GM06990 (cell line): ENCODE measurements at regions not wholly inside any gene's neighbourhood (a gene's known extent, or its start where the extent isn't known, plus 50 kb on each side); places are given as distances from the start of the nearest gene placed in this dataset.

ENCODE experiments used
- DNase-seq: peaks from one replicate; pipeline ENCODE4 v3.0.0-alpha.2; 2011; ENCODE audit not compliant: insufficient read length; ENCODE audit errors: extremely low read depth
- H3K27me3 ChIP-seq: replicated peaks from 2 replicates; pipeline ENCODE4 v1.6.0; 2011; ENCODE audit warnings: low read length; ENCODE audit not compliant: control insufficient read depth, insufficient read depth
- H3K36me3 ChIP-seq: 2 replicates; pipeline ENCODE4 v1.5.1; 2011; ENCODE audit warnings: low read length; ENCODE audit not compliant: control insufficient read depth, insufficient read depth
- H3K4me3 ChIP-seq: replicated peaks from 2 replicates; pipeline ENCODE4 v1.5.1; 2011; ENCODE audit warnings: low read depth, mild to moderate bottlenecking, control low read depth, low read length
- TF ChIP-seq, protein P1 (sequence below): IDR thresholded peaks from 2 replicates; pipeline ENCODE4 v1.5.1; 2011; ENCODE audit warnings: low read length, control low read depth, mild to moderate bottlenecking, inconsistent platforms; ENCODE audit not compliant: insufficient read depth, poor library complexity, severe bottlenecking

DNA sequence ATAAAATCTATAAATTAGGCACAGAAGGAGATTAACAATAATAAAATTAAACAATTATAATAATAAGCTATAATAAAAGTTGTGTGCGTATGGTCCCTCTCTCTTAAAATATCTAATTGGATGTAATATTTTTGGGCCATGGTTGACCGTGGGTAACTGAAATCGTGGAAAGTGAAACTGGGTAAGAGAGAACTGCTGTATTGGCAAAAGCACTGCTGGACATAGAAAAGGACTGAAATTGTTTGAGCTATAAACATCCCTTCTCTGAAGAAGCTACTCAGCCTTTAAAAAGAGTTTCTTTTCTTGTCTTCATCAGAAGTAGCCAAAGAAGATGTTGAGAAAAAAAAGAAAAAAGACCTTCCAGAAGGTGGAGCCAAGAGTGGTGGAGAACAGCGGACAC, 379.4 kb downstream of the ZNF521 start:
- DNase-seq: no peak
- TF ChIP-seq, protein P1, sequence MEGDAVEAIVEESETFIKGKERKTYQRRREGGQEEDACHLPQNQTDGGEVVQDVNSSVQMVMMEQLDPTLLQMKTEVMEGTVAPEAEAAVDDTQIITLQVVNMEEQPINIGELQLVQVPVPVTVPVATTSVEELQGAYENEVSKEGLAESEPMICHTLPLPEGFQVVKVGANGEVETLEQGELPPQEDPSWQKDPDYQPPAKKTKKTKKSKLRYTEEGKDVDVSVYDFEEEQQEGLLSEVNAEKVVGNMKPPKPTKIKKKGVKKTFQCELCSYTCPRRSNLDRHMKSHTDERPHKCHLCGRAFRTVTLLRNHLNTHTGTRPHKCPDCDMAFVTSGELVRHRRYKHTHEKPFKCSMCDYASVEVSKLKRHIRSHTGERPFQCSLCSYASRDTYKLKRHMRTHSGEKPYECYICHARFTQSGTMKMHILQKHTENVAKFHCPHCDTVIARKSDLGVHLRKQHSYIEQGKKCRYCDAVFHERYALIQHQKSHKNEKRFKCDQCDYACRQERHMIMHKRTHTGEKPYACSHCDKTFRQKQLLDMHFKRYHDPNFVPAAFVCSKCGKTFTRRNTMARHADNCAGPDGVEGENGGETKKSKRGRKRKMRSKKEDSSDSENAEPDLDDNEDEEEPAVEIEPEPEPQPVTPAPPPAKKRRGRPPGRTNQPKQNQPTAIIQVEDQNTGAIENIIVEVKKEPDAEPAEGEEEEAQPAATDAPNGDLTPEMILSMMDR: no peak
- no peaks in the 10 kb centered on the region for H3K27me3 ChIP-seq
- no peak overlapping the region for H3K4me3 ChIP-seq
- H3K36me3 ChIP-seq: no peaks in the 10 kb centered on the region

DNA sequence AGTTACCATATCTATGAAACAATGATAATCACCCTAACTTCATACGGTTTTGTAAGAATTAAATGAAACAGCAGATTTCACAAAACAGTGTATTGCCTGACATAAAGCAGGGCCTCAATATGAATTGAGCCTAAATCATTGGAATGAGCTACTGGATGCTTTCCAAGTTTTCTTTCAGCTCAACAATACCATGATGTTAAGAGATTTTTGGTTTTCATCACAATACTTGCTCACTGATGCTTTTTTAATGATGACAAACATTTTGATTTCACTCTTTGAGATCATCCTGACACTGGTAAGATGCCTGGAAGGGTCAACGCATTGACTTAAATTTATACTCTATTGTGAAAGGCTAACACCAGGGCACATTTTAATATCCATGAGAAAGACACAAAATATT, 377.5 kb downstream of the ZNF521 start:
- no peak for DNase-seq
- no peaks in the 10 kb centered on the region for H3K36me3 ChIP-seq
- H3K4me3 ChIP-seq: no peak overlapping the region
- no peaks in the 10 kb centered on the region for H3K27me3 ChIP-seq
- TF ChIP-seq, protein P1: no peak

DNA sequence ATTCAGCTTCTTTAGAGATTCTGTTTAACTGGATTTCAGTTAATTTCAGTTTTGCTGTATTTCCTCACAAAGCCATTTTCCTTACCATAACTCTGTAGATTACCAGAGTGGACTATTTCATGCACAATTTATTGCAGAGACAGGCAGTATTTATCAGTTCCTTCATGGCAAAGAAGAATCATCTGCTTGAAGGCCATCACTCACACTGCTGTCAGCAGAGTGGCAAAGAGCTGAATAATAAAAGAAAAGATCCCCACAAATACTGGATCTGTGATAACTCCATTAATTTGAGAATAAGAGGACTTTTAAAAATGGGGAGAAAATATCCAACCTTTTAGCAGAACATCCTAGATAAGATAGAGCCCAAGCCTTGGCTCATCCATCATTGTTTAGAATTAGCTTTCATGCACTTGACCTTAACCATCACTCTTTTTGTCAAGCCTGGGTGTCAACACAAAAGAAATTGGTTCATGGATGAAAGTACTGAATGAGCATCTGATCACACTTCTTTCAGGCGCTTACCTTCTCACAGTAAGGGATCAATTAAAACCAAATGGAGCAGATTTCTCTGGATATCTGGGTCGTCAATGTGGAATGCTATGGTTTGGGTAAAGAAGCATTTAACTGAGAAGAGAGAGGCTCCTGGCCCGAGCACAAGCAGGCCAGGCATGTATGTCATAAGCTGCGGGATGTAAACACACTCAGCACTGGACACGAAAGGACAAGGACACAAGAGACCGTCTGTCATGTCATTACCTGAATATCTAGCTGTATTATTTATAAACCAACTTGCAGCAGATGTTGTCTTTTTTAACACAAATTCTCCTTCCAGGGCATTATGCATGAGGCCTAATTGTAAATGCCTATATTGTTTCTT, 376.2 kb downstream of the ZNF521 start:
- TF ChIP-seq, protein P1: no peak
- no peak for DNase-seq
- no peaks in the 10 kb centered on the region for H3K27me3 ChIP-seq
- no peaks in the 10 kb centered on the region for H3K36me3 ChIP-seq
- no peak overlapping the region for H3K4me3 ChIP-seq

DNA sequence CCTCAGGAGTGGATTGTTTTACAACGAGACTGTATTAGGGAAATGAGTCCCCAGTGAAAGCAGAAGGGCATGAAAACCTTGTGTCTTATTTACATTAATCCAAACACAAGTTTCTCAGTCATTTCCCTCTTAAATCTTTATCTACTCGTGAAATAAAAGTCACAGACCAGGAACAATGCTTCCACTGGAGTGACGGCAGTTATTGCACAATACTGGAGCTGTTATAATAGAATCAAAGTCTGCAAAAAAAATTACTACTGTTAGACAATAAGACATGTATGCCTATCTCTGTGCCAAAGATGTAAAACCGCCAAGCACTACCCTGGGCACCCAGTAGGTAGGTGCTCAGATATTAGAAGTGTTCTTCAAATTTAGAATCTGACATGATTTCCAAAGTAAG, 375.5 kb downstream of the ZNF521 start:
- H3K4me3 ChIP-seq: no peak overlapping the region
- TF ChIP-seq, protein P1: no peak
- no peak for DNase-seq
- no peaks in the 10 kb centered on the region for H3K36me3 ChIP-seq
- H3K27me3 ChIP-seq: no peaks in the 10 kb centered on the region

DNA sequence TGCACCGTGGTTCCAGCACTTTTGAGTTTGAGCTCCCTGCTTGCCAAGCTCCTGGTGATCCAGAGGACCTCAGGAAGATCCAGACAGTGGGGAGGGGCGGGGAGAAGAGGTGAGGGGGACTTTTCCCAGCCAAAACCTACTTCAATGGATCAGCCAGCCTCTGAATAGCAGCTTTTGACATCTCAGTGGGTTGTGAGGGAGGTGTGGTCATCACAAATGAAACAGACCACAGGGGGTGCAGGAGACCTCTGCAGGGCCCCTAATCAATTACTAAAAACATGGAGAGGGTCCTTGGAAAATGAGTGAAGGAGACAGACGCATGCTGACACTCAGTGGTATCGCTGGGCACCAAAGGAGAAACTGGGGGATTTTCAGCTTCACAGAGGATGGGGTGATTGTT, 372.7 kb downstream of the ZNF521 start:
- DNase-seq: no peak
- H3K4me3 ChIP-seq: no peak overlapping the region
- no peaks in the 10 kb centered on the region for H3K36me3 ChIP-seq
- H3K27me3 ChIP-seq: no peaks in the 10 kb centered on the region
- TF ChIP-seq, protein P1: no peak
